Osteoblast (primary cell): ENCODE measurements at regions not wholly inside any gene's neighbourhood (a gene's known extent, or its start where the extent isn't known, plus 50 kb on each side); places are given as distances from the start of the nearest gene placed in this dataset.

Experiments
- DNase-seq: peaks from one replicate; pipeline ENCODE4 v3.0.0; 2011; ENCODE audit warnings: low spot score, mixed read lengths; ENCODE audit not compliant: insufficient read length; ENCODE audit errors: missing footprints
- H2AFZ ChIP-seq: 2 replicates; pipeline ENCODE4 v1.6.0; 2011; ENCODE audit warnings: mild to moderate bottlenecking, low read length
- H3K27ac ChIP-seq: 2 replicates; pipeline ENCODE4 v1.5.1; 2011; ENCODE audit warnings: mild to moderate bottlenecking, low read depth, low read length, moderate library complexity
- H3K27me3 ChIP-seq: 2 replicates; pipeline ENCODE4 v1.6.0; 2012; ENCODE audit warnings: mild to moderate bottlenecking, control low read depth, inconsistent platforms, low read length, moderate library complexity; ENCODE audit not compliant: insufficient read depth
- H3K36me3 ChIP-seq: 2 replicates; pipeline ENCODE4 v1.5.1; 2011; ENCODE audit warnings: mild to moderate bottlenecking, low read length, control low read depth, moderate library complexity; ENCODE audit not compliant: insufficient read depth
- H3K4me1 ChIP-seq: 2 replicates; pipeline ENCODE4 v1.5.1; 2011; ENCODE audit warnings: mild to moderate bottlenecking, low read length, control low read depth, moderate library complexity; ENCODE audit not compliant: insufficient read depth
- H3K4me2 ChIP-seq: 2 replicates; pipeline ENCODE4 v1.6.0; 2011; ENCODE audit warnings: mild to moderate bottlenecking, low read length; ENCODE audit not compliant: insufficient read depth
- H3K4me3 ChIP-seq: fragments of 200-600 bp; sonication (generic); 3 replicates; pipeline ENCODE4 v1.5.1; 2012; ENCODE audit warnings: mild to moderate bottlenecking, low read length, inconsistent platforms; ENCODE audit not compliant: insufficient read depth
- H3K79me2 ChIP-seq: 2 replicates; pipeline ENCODE4 v1.6.0; 2012; ENCODE audit warnings: mild to moderate bottlenecking, low read length, control low read depth, inconsistent platforms; ENCODE audit not compliant: insufficient read depth
- H3K9me3 ChIP-seq: 2 replicates; pipeline ENCODE4 v1.5.1; 2011; ENCODE audit warnings: low read depth, low read length, control low read depth
- H4K20me1 ChIP-seq: 2 replicates; pipeline ENCODE4 v1.6.0; 2012; ENCODE audit warnings: mild to moderate bottlenecking, low read length, control low read depth; ENCODE audit not compliant: insufficient read depth
- CTCF ChIP-seq: IDR thresholded peaks from 2 replicates; pipeline ENCODE4 v1.5.1; 2011; ENCODE audit warnings: mild to moderate bottlenecking, low read depth, low read length, moderate library complexity; ENCODE audit errors: extremely low read depth

- Histone ChIP-seq H3K4me2 (no peak overlapping the region), H3K9me3 (no peaks in the 10 kb centered on the region), H3K4me1 (no peaks in the 10 kb centered on the region), H3K27ac (no peak overlapping the region), H4K20me1 (no peaks in the 10 kb centered on the region), H2AFZ (no peak overlapping the region), H3K36me3 (no peaks in the 10 kb centered on the region), H3K4me3 (no peak overlapping the region), H3K79me2 (no peaks in the 10 kb centered on the region), H3K27me3 (no peaks in the 10 kb centered on the region)
- DNase-seq: peak; percentile 23
- no peak for TF ChIP-seq CTCF
These were observed 449.2 kb downstream of the SIPA1L2 start for GRCh38 chr1:232180779-232181136.

GRCh38 chr1:232179896-232180778 lies 449.8 kb downstream of the SIPA1L2 start:
- Histone ChIP-seq H3K27me3 (no peaks in the 10 kb centered on the region), H3K36me3 (no peaks in the 10 kb centered on the region), H2AFZ (no peak overlapping the region), H3K4me2 (no peak overlapping the region), H3K4me3 (no peak overlapping the region), H3K27ac (no peak overlapping the region), H3K9me3 (no peaks in the 10 kb centered on the region), H3K4me1 (no peaks in the 10 kb centered on the region), H3K79me2 (no peaks in the 10 kb centered on the region), H4K20me1 (no peaks in the 10 kb centered on the region)
- no peak for TF ChIP-seq CTCF
- DNase-seq: peak; percentile 71

GRCh38 chr1:232178191-232178590 lies 451.7 kb downstream of the SIPA1L2 start:
- H4K20me1 ChIP-seq: no peaks in the 10 kb centered on the region
- H3K27me3 ChIP-seq: no peaks in the 10 kb centered on the region
- H3K27ac ChIP-seq: no peak overlapping the region
- no peaks in the 10 kb centered on the region for H3K36me3 ChIP-seq
- H3K79me2 ChIP-seq: no peaks in the 10 kb centered on the region
- H3K9me3 ChIP-seq: no peaks in the 10 kb centered on the region
- H3K4me1 ChIP-seq: no peaks in the 10 kb centered on the region
- no peak overlapping the region for H3K4me3 ChIP-seq
- TF ChIP-seq CTCF: no peak
- DNase-seq: no peak
- H3K4me2 ChIP-seq: no peak overlapping the region
- no peak overlapping the region for H2AFZ ChIP-seq

GRCh38 chr1:232177438-232177837 lies 452.5 kb downstream of the SIPA1L2 start:
- DNase-seq: no peak
- H3K27ac ChIP-seq: no peak overlapping the region

More at GRCh38 chr1:232177438-232177837, 452.5 kb downstream of the SIPA1L2 start:
- no peaks in the 10 kb centered on the region for H3K36me3 ChIP-seq
- H3K4me1 ChIP-seq: no peaks in the 10 kb centered on the region
- no peaks in the 10 kb centered on the region for H4K20me1 ChIP-seq
- no peak overlapping the region for H2AFZ ChIP-seq
- no peak overlapping the region for H3K4me3 ChIP-seq
- H3K79me2 ChIP-seq: no peaks in the 10 kb centered on the region
- H3K27me3 ChIP-seq: no peaks in the 10 kb centered on the region
- TF ChIP-seq CTCF: no peak
- no peak overlapping the region for H3K4me2 ChIP-seq
- no peaks in the 10 kb centered on the region for H3K9me3 ChIP-seq
